HG02610 (cell line): ENCODE measurements at regions not wholly inside any gene's neighbourhood (a gene's known extent, or its start where the extent isn't known, plus 50 kb on each side); places are given as distances from the start of the nearest gene placed in this dataset.
"Not testable (repeated sequence)": the region's sequence is repeated elsewhere in the genome, so short reads cannot be mapped to it uniquely, and the experiment has no call there.

Experiments
- ATAC-seq: cut with Tn5 transposase; IDR thresholded peaks from one replicate; pipeline ENCODE4 v1.9.1; 2021; ENCODE audit warnings: mild to moderate bottlenecking, moderate library complexity; ENCODE audit not compliant: unreplicated experiment

- no peak for ATAC-seq
Measured at GRCh38 chr11:42802201-42802899, 509.4 kb upstream of the API5 start.

- ATAC-seq: no peak
Measured at GRCh38 chr11:42806191-42806590, 505.6 kb upstream of the API5 start.

DNA sequence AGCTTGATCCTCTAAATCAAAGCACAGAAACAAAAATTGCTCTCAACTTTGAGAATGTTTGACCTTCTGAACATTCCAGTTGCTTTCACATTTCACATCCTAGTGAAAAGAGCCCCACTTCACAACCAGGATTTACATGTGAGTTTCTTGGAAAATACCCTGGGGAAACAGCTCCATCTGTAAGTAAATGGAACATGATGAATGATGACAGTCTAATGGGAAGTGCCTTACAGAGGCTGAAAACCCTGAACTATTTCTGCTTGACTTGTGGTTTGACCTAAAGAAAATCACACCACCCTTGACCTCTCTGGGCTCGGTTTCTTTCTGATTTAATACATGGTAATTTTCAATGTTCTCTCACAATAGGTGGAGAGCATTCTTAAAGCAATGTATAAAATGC lies 499.4 kb upstream of the API5 start:
- ATAC-seq: no peak

GRCh38 chr11:42812960-42813359 lies 498.8 kb upstream of the API5 start:
- ATAC-seq: no peak

DNA sequence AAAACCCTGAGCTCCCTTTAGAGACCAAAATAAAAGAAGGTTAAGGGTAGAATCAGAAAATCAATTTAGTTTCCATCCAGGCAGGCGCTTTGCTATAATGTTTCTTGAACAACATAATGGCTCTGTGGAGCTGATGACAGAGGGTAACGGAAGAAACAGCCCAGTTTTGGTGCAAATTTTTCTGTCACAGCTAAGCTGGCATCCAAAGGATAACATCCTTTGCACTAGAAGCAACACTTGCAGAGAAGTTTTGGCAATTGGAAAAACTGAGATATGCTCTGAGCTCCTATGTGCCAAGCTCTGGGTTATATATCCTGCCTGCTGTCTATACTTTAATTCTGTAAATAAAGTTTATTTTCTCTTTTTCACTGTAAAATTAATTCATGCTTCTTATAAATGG lies 495.3 kb upstream of the API5 start:
- ATAC-seq: no peak

- no peak for ATAC-seq
Measured at GRCh38 chr11:42819126-42819525, 492.7 kb upstream of the API5 start.

GRCh38 chr11:42822188-42822587 lies 489.6 kb upstream of the API5 start:
- not testable (repeated sequence) for ATAC-seq

GRCh38 chr11:42823546-42823945 lies 488.2 kb upstream of the API5 start:
- no peak for ATAC-seq

DNA sequence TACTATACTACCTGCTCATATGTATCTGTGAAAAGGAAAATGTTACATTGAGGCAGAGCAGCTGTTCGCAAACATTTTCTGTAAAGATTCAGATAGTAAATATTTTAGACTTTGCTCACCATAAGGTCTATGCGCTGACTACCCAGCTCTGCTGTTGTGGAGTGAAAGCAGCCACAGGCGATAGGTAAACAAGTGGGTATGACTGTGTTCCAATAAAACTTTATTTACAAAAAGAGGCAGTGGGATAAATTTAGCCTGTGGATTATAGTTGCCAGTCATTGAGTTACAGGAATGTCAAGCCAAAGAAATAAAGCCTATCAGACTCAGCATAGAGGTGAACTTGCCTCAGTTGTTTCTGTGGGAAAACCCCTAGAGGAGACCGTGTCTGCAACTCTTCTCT lies 487.7 kb upstream of the API5 start:
- ATAC-seq: no peak

- no peak for ATAC-seq
Measured at GRCh38 chr11:42825598-42825997, 486.2 kb upstream of the API5 start.

- no peak for ATAC-seq
Measured at GRCh38 chr11:42827845-42828244, 484.0 kb upstream of the API5 start.

- ATAC-seq: no peak
Measured at GRCh38 chr11:42837994-42838393, 473.8 kb upstream of the API5 start.

GRCh38 chr11:42840176-42840829 lies 471.5 kb upstream of the API5 start:
- ATAC-seq: peak; percentile 75

- no peak for ATAC-seq
Measured at GRCh38 chr11:42840860-42841259, 470.9 kb upstream of the API5 start.

- ATAC-seq: no peak
Measured at GRCh38 chr11:42841556-42841955, 470.2 kb upstream of the API5 start.

GRCh38 chr11:42849362-42849761 lies 462.4 kb upstream of the API5 start:
- ATAC-seq: no peak

GRCh38 chr11:42857344-42857743 lies 454.5 kb upstream of the API5 start:
- ATAC-seq: no peak

DNA sequence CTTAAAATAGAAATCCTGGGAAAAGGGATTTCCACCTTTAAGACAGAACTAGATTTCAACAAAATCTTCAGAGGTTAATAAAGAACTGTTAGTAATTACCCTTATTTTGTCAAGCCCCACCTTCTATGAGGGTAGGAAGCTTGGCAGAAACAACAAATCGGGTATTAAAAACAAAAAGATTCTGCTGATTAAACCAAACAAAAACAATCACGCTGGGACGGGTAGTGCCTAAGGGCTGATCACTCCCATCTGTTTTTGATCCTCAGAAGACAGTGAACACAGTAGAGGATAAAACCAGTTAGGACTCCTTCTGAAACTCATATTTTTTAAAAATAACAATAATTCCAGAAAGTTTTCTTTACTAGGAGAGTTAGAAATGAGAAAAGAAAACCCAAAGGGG lies 441.3 kb upstream of the API5 start:
- no peak for ATAC-seq

DNA sequence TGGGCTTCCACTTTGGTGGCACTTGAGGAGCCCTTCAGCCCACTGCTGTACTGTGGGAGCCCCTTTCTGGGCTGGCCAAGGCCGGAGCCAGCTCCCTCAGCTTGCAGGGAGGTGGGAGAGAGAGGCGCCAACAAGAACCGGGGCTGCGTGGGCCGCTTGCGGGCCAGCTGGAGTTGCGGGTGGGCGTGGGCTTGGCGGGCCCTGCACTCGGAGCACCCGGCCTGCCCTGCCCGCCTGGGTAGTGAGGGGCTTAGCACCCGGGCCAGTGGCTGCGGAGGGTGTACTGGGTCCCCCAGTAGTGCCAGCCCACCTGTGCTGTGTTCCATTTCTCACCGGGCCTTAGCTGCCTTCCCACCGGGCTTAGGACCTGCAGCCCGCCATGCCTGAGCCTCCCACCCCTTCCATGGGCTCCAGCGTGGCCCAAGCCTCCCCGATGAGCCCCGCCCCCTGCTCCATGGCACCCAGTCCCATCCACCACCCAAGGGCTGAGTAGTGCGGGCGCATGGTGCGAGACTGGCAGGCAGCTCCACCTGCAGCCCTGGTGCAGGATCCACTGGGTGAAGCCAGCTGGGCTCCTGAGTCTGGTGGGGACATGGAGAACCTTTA lies 437.9 kb upstream of the API5 start:
- ATAC-seq: not testable (repeated sequence)

GRCh38 chr11:42881335-42881734 lies 430.5 kb upstream of the API5 start:
- not testable (repeated sequence) for ATAC-seq

- no peak for ATAC-seq
Measured at GRCh38 chr11:42890773-42891172, 421.0 kb upstream of the API5 start.

DNA sequence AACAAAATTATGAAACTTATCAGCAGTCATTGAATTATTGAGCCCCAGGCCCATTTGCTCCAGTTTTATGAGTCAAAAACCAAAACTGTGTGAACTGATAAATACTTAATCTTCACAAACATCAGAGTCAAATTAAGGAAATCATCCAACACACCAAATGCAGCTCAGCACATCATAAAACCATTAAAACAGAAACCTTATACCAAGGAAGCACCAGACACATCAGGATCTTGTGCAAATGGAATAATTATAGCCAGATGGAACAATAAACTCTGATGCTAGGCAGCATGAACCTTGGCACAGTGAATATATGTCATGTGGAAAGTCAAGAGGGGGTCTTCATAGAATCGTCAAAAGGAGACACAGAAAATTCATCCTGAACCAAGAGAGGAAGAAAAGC lies 410.7 kb upstream of the API5 start:
- no peak for ATAC-seq
